ENCODE measurements at regions not wholly inside any gene's neighbourhood (a gene's known extent, or its start where the extent isn't known, plus 50 kb on each side); places are given as distances from the start of the nearest gene placed in this dataset.

GRCh38 chr5:125034331-125034730, 287.9 kb upstream of the ZNF608 start:
- DNase-seq (no peak), ATAC-seq (no peak)
- H3K27me3 ChIP-seq, result no peaks in the 10 kb centered on the region
- intact Hi-C loops (cut with DNase I), result no loop called here
- H3K9me3 ChIP-seq, result no peaks in the 10 kb centered on the region
- 92 to 100% (median 96%) methylated on average over 5 of the region's 5 CpGs for WGBS, 4 donors
- H3K27ac ChIP-seq, result no peak overlapping the region
- H3K36me3 ChIP-seq, result no peaks in the 10 kb centered on the region
- TF ChIP-seq POLR2A (IDR thresholded peaks at IDR 0.05) (no peak), CTCF (IDR thresholded peaks at IDR 0.05) (no peak)
- H3K4me1 ChIP-seq, result no peaks in the 10 kb centered on the region
- no peak overlapping the region for H3K4me3 ChIP-seq

GRCh38 chr5:125036494-125036893, 290.1 kb upstream of the ZNF608 start:
- no peaks in the 10 kb centered on the region for H3K36me3 ChIP-seq
- TF ChIP-seq CTCF (IDR thresholded peaks at IDR 0.05) (no peak), POLR2A (IDR thresholded peaks at IDR 0.05) (no peak)
- DNase-seq (no peak), ATAC-seq (no peak)
- no peak overlapping the region for H3K4me3 ChIP-seq
- peaks cover 0 to 3% (median 0%) of the 10 kb centered on the region in 12 donors for H3K4me1 ChIP-seq
- H3K9me3 ChIP-seq, result no peaks in the 10 kb centered on the region
- no peak overlapping the region for H3K27ac ChIP-seq
- 92 to 94% (median 93%) methylated on average over 8 of the region's 8 CpGs for WGBS, 4 donors
- intact Hi-C loops (cut with DNase I), result no loop called here
- H3K27me3 ChIP-seq, result no peaks in the 10 kb centered on the region

- Histone ChIP-seq H3K36me3 (no peaks in the 10 kb centered on the region), H3K4me1 (peaks cover 0 to 8% (median 4%) of the 10 kb centered on the region in 12 donors), H3K4me3 (no peak overlapping the region), H3K27me3 (no peaks in the 10 kb centered on the region), H3K9me3 (no peaks in the 10 kb centered on the region), H3K27ac (no peak overlapping the region)
- intact Hi-C loops (cut with DNase I), result no loop called here
- no peak for ATAC-seq
- TF ChIP-seq CTCF (IDR thresholded peaks at IDR 0.05), result no peak
- TF ChIP-seq POLR2A (IDR thresholded peaks at IDR 0.05), result no peak
- WGBS, 4 donors, result 94 to 100% (median 95%) methylated on average over 1 of the region's 1 CpG
- DNase-seq, result no peak
Observed at GRCh38 chr5:125037020-125037419, 290.6 kb upstream of the ZNF608 start.

GRCh38 chr5:125037530-125037929, 291.1 kb upstream of the ZNF608 start:
- Histone ChIP-seq H3K36me3 (no peaks in the 10 kb centered on the region), H3K9me3 (no peaks in the 10 kb centered on the region), H3K4me3 (no peak overlapping the region), H3K4me1 (peaks cover 0 to 13% (median 8%) of the 10 kb centered on the region in 12 donors), H3K27me3 (no peaks in the 10 kb centered on the region), H3K27ac (no peak overlapping the region)
- intact Hi-C loops (cut with DNase I), result no loop called here
- DNase-seq (no peak), ATAC-seq (no peak)
- TF ChIP-seq POLR2A (IDR thresholded peaks at IDR 0.05) (no peak), CTCF (IDR thresholded peaks at IDR 0.05) (no peak)
- WGBS, 4 donors, result 89 to 94% (median 92%) methylated on average over 7 of the region's 7 CpGs
